NCI-H1092 treated with DMSO at 0.1 percent for 48 hours (cell line): ENCODE measurements at regions not wholly inside any gene's neighbourhood (a gene's known extent, or its start where the extent isn't known, plus 50 kb on each side); places are given as distances from the start of the nearest gene placed in this dataset.

ENCODE experiments used
- DNase-seq: peaks from one replicate; lab custom pipeline; 2025; lab: John Stamatoyannopoulos, UW

DNA sequence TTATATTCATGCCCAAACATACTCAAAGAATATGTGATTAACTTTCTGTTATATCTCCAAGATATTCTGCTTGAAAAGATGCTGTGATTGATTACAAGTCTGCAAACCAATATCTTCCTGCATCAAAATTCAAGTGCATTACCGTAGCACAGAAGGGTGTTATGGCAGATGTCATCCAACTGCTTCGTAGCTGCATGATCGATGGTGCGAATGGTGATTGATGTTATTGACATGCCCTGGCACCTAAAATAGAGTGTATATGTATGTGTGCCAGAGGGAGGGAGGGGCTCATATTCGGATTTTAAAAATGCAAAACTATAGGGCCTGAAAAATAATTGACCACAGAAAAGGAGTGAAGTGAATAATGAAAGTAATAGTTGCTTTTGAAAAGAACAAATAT lies 882.1 kb upstream of the NUDT12 start:
- DNase-seq, result no peak

- no peak for DNase-seq
These were observed 881.1 kb upstream of the NUDT12 start for GRCh38 chr5:104443706-104444105.

- peak; percentile 86 for DNase-seq
These were observed 869.4 kb upstream of the NUDT12 start for GRCh38 chr5:104431981-104432380.

- DNase-seq, result no peak
These were observed 868.5 kb upstream of the NUDT12 start for GRCh38 chr5:104431002-104431620.

DNA sequence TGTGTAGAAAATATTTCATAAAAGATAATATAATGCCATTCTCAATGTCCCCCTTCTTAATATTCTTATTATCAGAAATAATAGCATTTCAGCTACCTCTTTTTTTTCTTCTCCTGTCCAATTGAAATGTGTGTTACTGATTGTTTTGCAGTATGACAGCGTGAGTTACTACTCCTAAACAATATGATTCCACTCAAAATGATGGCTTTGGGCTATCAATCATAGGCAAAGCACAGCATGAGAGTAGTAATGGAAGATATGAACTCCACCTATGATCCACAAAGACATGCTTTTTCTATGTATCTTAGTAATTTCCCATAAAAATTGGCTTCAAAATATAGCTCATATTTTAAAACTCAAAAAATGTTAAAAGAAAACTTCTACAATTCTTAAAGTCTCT lies 867.3 kb upstream of the NUDT12 start:
- DNase-seq, result no peak

DNA sequence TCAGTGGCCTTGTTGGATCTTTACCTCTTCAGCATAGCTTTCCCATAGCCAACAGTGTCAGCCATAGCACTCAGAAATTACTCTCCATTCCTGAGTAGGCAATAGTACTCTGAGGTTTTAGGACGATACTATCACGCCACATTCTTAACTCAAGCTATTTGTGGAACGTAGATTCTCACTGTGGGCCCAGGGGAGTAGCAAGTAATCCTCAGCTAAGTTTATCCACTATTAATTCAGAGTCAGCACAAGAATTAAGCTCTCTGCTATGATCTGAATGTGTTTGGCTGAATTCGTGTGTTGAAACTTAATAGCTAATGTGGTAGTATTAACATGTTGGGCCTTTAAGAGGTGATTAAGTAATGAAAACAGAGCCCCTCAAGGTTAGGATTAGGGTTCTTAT lies 858.8 kb upstream of the NUDT12 start:
- DNase-seq, result no peak

DNA sequence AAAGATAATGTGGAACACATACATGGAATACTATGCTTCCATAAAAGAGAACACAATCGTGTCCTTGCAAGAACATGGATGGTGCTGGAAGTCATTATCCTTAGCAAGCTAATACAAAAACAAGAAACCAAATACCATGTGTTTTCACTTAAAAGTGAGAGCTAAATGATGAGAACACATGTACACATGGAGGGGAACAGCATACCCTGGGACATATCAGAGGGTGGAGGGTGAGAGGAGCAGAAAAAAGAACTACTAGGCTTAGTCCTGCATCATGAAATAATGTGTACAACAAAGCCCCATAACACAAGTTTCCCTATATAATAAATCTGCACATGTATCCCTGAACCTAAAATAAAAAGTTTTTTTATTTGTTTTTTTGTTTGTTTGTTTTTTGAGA lies 855.5 kb upstream of the NUDT12 start:
- DNase-seq, result no peak

DNA sequence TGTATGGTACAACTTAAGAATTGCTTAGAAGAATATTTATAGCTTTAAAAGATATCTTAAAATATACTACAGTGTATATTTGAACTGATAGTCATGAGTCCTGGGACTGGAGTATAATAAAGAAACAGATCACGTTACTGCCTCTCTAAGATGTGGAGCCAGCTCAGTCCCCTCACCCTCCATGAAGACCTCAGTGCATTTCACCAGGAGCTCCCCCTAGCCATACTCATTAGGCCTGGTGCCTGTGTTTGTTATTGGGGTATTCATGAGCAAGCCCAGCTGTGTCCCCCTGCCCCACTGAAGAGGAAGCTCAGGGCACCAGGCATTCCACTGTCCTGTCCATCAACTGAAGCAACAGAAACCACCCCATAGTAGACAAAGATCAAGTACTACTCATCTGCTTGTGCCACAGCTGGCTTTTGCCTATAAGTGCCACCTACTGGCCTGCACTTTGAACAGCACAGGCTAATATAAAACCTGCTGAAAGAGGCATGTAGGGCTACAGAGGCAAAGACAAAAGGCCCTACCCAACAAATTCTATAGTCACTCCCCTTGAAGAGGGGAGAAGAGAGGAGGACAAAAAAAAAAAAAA lies 850.2 kb upstream of the NUDT12 start:
- DNase-seq, result peak; percentile 11

DNA sequence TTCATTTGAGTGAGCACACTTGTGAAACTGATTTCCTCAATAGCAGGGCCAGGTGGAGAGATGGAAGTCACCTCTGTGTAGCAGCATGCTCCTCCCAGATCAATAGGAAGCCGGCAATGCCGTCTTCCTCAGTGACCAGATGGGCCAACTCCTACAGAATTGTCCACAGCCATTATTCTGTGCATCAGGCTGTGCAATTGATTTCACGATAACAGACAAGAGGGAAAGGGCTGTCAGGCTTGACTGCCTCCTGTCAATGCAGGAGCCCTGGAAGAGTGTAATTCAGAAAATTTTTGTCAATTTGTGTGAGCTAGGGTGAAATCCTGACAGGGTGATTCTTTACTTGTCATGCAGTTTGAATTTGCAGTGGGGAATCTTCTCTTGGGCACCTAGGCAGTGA lies 838.4 kb upstream of the NUDT12 start:
- DNase-seq, result peak; percentile 49

DNA sequence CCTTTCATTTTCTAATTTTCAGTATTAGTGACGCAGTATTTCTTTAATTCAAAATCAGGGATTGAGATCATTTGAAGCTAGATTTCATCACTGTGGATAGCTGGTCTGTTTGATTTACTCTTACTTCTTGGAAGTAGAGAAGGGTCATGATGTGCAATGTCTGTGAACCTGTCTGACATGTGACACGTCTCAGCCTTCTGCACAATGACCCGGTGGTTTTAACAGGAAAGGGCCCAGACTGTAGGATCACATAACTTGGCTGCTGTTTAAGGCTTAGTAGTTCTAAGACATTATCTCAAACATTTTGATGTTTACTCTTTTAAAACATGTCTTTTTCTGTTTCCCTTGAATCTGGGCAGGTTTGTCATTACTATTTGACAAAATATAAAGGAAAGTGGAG lies 823.3 kb upstream of the NUDT12 start:
- DNase-seq, result no peak

DNA sequence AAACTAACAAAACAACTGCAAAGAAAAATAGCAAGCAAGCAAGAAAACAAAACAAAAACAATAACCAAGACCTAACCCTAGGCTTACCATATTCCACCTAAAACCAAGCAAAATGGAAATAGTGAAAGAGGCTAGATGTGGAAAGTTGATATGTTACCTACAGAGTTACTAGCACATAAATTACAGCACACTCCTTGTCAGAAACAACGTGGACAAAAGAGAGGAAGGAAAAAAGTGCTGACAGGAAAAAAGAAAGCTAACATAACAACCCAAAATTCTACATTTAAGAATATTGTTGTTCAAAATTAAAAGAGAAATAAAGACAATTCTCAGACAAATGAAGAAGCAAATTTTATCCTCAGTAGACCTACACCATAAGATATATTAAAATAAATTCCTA lies 812.8 kb upstream of the NUDT12 start:
- no peak for DNase-seq

- no peak for DNase-seq
These were observed 810.2 kb upstream of the NUDT12 start for GRCh38 chr5:104372796-104373195.

GRCh38 chr5:104372376-104372775 lies 809.8 kb upstream of the NUDT12 start:
- no peak for DNase-seq

DNA sequence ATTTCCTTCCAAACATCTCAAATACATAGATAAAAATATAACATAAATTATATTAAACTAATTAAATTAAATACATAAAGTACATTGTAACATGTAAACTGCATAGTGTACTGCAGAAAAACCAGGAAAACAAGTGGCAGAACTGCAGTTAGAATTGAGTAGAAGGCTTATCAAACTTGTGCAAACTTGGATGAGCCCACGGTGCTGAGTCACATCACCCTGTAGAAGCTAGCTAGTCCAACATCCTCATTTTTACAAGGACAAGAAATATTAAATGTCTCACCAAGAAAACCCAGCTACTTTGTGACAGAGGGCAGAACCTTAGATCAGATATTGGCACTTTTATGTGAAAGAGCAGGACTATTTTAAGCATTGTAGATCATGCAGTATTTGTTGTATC lies 807.9 kb upstream of the NUDT12 start:
- no peak for DNase-seq

GRCh38 chr5:104367978-104368377 lies 805.4 kb upstream of the NUDT12 start:
- no peak for DNase-seq

GRCh38 chr5:104363567-104363966 lies 801.0 kb upstream of the NUDT12 start:
- DNase-seq, result no peak

DNA sequence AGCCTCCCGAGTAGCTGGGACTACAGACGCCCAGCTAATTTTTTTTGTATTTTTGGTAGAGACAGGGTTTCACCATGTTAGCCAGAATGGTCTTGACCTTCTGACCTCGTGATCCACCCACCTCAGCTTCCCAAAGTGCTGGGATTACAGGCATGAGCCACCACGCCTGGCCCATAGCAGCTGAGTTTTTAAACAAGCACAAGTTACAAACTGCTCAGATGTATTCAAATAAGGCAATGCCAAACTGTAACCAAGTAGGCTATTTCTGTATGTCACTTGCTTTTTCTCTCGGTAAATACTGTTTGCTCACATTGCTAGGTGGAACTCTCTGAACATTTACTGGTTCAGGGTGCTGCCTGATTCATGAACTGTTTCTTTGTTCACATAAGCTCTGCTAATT lies 799.3 kb upstream of the NUDT12 start:
- no peak for DNase-seq

DNA sequence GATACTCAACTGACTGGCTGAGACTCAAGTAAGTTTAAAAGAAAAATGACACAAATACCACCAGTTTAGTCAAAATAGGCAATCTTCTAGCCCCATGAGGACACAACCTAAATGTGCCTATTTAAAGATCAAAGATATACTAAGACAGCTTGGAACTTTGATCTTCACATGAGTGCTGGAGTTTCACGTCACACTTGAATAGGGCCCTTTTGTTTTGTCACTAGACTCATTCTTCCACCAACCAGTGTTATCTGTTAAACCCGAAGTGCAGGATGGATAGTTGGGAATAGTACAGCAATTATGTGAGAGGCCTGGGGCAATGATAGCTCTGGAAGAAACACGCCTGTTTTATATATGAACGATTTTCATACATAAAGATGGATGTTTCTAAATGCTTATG lies 792.8 kb upstream of the NUDT12 start:
- no peak for DNase-seq

GRCh38 chr5:104353371-104353770 lies 790.8 kb upstream of the NUDT12 start:
- no peak for DNase-seq

- DNase-seq, result no peak
These were observed 790.4 kb upstream of the NUDT12 start for GRCh38 chr5:104352954-104353353.

GRCh38 chr5:104347119-104347708 lies 784.6 kb upstream of the NUDT12 start:
- DNase-seq, result peak; percentile 43

DNA sequence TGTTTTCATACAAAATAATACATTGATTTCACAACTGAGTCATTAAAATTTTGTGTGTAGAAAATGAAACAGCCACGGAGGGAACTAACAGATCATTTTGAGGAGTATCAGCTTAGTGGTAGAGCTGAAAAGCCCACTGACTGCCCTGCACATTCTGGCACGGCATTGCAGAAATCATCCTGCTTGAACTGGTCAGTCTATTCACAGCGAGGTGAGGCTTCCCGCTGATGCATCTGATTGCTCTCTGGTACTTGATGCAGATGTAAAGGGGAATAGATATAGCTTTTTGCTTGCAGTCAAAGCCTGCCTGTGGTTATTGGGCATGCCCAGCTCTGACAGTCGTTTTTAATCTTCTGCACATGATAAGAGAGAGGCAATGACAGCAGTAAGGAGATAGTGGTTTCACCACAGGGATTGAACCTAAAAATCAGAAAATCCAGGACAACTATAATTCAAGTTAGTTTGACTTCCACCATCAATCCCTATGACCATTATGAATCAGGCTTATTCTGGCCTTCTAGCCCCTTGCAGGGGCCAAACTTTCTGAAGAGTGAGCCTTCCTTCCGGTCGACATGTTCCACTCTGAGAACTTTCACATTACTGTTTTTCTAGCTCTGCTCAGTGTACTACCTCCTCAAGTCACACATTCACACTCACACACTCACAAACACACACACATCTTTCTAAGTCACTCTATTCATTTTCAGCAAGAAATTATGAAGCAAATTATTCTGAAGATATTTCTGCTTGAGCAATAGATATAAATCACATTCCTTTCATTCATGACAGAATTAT lies 782.8 kb upstream of the NUDT12 start:
- DNase-seq, result peak; percentile 42

DNA sequence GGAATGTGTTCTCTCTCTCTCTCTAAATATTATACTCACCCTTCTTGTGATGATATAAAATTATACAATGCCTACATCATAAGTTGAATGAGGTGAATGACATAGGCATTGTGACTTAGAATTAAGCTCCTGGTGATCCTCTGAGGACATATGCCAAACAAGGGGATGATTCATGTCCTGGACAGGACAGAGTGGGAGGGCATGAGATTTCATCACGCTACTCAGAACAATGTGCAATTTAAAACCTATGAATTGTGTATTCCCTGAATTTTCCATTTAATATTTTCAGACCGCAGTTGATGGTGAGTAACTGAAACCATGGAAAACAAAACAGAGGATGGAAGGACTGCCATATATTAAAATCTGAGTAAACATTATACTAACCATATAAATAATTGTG lies 782.2 kb upstream of the NUDT12 start:
- no peak for DNase-seq
